Esophagus muscularis mucosa (tissue), 4 donors: ENCODE measurements at regions not wholly inside any gene's neighbourhood (a gene's known extent, or its start where the extent isn't known, plus 50 kb on each side); places are given as distances from the start of the nearest gene placed in this dataset.
A peak's percentile ranks its signal among the peaks of the same experiment; 100 is the strongest.
"Not testable (repeated sequence)": the region's sequence is repeated elsewhere in the genome, so short reads cannot be mapped to it uniquely, and the experiment has no call there.

ENCODE experiments used
- DNase-seq: peaks from one replicate; pipeline ENCODE4 v3.0.0-alpha.2; 2017; ENCODE audit errors: extremely low spot score
- H3K27ac ChIP-seq, 4 donors: fragments of 200-600 bp; sonication (generic); replicated peaks in 1 of 4; 1 replicate in 3 of 4; 2 replicates in 1 of 4; pipeline ENCODE4 v1.5.1; 2016 to 2019; ENCODE audit warnings: mild to moderate bottlenecking in 1 of 4
- H3K27me3 ChIP-seq, 4 donors: fragments of 200-600 bp; sonication (generic); one replicate each; pipeline versions ENCODE4 v1.5.1 to v1.6.0; 2016 to 2019
- H3K36me3 ChIP-seq, 4 donors: fragments of 200-600 bp; sonication (generic); one replicate each; pipeline ENCODE4 v1.5.1; 2016 to 2019
- H3K4me1 ChIP-seq, 4 donors: fragments of 200-600 bp; sonication (generic); one replicate each; pipeline ENCODE4 v1.5.1; 2016 to 2019
- H3K4me3 ChIP-seq, 4 donors: fragments of 200-600 bp; sonication (generic); 1 replicate in 2 of 4; 2 replicates in 2 of 4; pipeline ENCODE4 v1.5.1; 2016 to 2019; ENCODE audit warnings: mild to moderate bottlenecking in 4 of 4, moderate library complexity in 1 of 4
- H3K9me3 ChIP-seq, 4 donors: fragments of 200-600 bp; sonication (generic); 1 replicate in 3 of 4; 2 replicates in 1 of 4; pipeline ENCODE4 v1.5.1; 2016 to 2019
- CTCF ChIP-seq, 3 experiments: fragments of 200-600 bp in 2 of 3; fragments of 450-650 bp in 1 of 3; sonication (generic) in 2 of 3; IDR thresholded peaks; one replicate each; pipeline ENCODE4 v1.5.1; 2017 to 2019; ENCODE audit warnings: antibody characterized with exemption in 3 of 3, mild to moderate bottlenecking in 2 of 3, moderate library complexity in 1 of 3
- EP300 ChIP-seq: sonication (generic); formaldehyde crosslinking; IDR thresholded peaks from one replicate; pipeline ENCODE4 v1.6.1; 2017; ENCODE audit warnings: antibody characterized with exemption
- POLR2A ChIP-seq: fragments of 450-650 bp; IDR thresholded peaks from one replicate; pipeline ENCODE4 v1.6.1; 2017; ENCODE audit warnings: antibody characterized with exemption, moderate library complexity, mild to moderate bottlenecking, low read depth
- POLR2AphosphoS5 ChIP-seq, 2 donors: sonication (generic); formaldehyde crosslinking; IDR thresholded peaks; one replicate each; pipeline ENCODE4 v1.6.1; 2017; ENCODE audit warnings: antibody characterized with exemption in 2 of 2
- WGBS: methylation state at CpG from one replicate; pipeline ENCODE4 v1.1.5; 2018; 5-methylcytosine and 5-hydroxymethylcytosine counted together
- intact Hi-C: fragments of 100-400 bp; cut with DNase I; formaldehyde crosslinking; loops from one replicate; pipeline ENCODE4 v1.15.1; 2023

GRCh38 chr15:68494573-68495110, 62.7 kb upstream of the ITGA11 start:
- peaks cover 0 to 28% (median 0%) of the 10 kb centered on the region in 4 donors for H3K27me3 ChIP-seq
- TF ChIP-seq POLR2A = no peak
- no peak for TF ChIP-seq POLR2AphosphoS5 (IDR thresholded peaks at IDR 0.05)
- no peak for TF ChIP-seq CTCF (IDR thresholded peaks at IDR 0.05)
- TF ChIP-seq EP300 = no peak
- no peak overlapping the region for H3K27ac ChIP-seq
- H3K36me3 ChIP-seq = no peaks in the 10 kb centered on the region
- intact Hi-C loops = no loop called here
- WGBS = 93% methylated on average over 2 of the region's 2 CpGs
- H3K9me3 ChIP-seq = no peaks in the 10 kb centered on the region
- H3K4me3 ChIP-seq = no peak overlapping the region
- H3K4me1 ChIP-seq = no peaks in the 10 kb centered on the region
- DNase-seq = no peak

- Histone ChIP-seq H3K9me3 (no peaks in the 10 kb centered on the region), H3K27ac (no peak overlapping the region), H3K4me3 (no peak overlapping the region), H3K4me1 (peaks cover 0 to 3% (median 0%) of the 10 kb centered on the region in 4 donors), H3K27me3 (peaks cover 0 to 28% (median 0%) of the 10 kb centered on the region in 4 donors), H3K36me3 (no peaks in the 10 kb centered on the region)
- intact Hi-C loops = no loop called here
- TF ChIP-seq EP300 = no peak
- TF ChIP-seq CTCF (IDR thresholded peaks at IDR 0.05) = no peak
- no peak for TF ChIP-seq POLR2A
- no peak for TF ChIP-seq POLR2AphosphoS5 (IDR thresholded peaks at IDR 0.05)
- no peak for DNase-seq
- WGBS = 82% methylated on average over 1 of the region's 1 CpG
These were observed 63.4 kb upstream of the ITGA11 start for GRCh38 chr15:68495221-68495950.

- Histone ChIP-seq H3K36me3 (no peaks in the 10 kb centered on the region), H3K4me1 (peaks cover 0 to 8% (median 3%) of the 10 kb centered on the region in 4 donors), H3K9me3 (no peaks in the 10 kb centered on the region), H3K27ac (no peak overlapping the region), H3K27me3 (peaks cover 0 to 24% (median 1%) of the 10 kb centered on the region in 4 donors), H3K4me3 (no peak overlapping the region)
- 77% methylated on average over 3 of the region's 3 CpGs for WGBS
- no peak for DNase-seq
- TF ChIP-seq POLR2AphosphoS5 (IDR thresholded peaks at IDR 0.05) = no peak
- TF ChIP-seq CTCF (IDR thresholded peaks at IDR 0.05) = no peak
- TF ChIP-seq POLR2A = no peak
- TF ChIP-seq EP300 = no peak
- intact Hi-C loops = no loop called here
These were observed 64.2 kb upstream of the ITGA11 start for GRCh38 chr15:68495981-68496705.

GRCh38 chr15:68496751-68497150, 64.8 kb upstream of the ITGA11 start:
- WGBS = 91% methylated on average over 3 of the region's 3 CpGs
- H3K27ac ChIP-seq = not testable (repeated sequence)

GRCh38 chr15:68497206-68497910, 65.4 kb upstream of the ITGA11 start:
- TF ChIP-seq CTCF (IDR thresholded peaks at IDR 0.05) = no peak
- no peak for TF ChIP-seq POLR2AphosphoS5 (IDR thresholded peaks at IDR 0.05)
- no peak for TF ChIP-seq EP300
- TF ChIP-seq POLR2A = no peak
- Histone ChIP-seq H3K27me3 (peaks cover 0 to 14% (median 1%) of the 10 kb centered on the region in 4 donors), H3K27ac (no peak overlapping the region), H3K4me3 (no peak overlapping the region), H3K36me3 (no peaks in the 10 kb centered on the region), H3K9me3 (no peaks in the 10 kb centered on the region), H3K4me1 (peaks cover 0 to 8% (median 4%) of the 10 kb centered on the region in 4 donors)
- WGBS = 65% methylated on average over 5 of the region's 5 CpGs
- DNase-seq = peak; percentile 72
- intact Hi-C loops = no loop called here

More at GRCh38 chr15:68496751-68497150, 64.8 kb upstream of the ITGA11 start:
- H3K36me3 ChIP-seq, H3K4me3 ChIP-seq, intact Hi-C loops, H3K9me3 ChIP-seq, H3K4me1 ChIP-seq: not testable (repeated sequence)
- peaks cover 0 to 18% (median 1%) of the 10 kb centered on the region in 4 donors for H3K27me3 ChIP-seq
- peak; percentile 66 for DNase-seq
